Endothelial cell of umbilical vein (primary cell): ENCODE measurements at regions not wholly inside any gene's neighbourhood (a gene's known extent, or its start where the extent isn't known, plus 50 kb on each side); places are given as distances from the start of the nearest gene placed in this dataset.

Experiments used
- BruUV-seq: library from RNA; stranded (reverse); fragments of 400-500 nt; replicated peaks from 2 replicates; lab custom pipeline; 2021; lab: Mats Ljungman, UMichigan
- CTCF ChIA-PET: fragments of 300-600, 350-600 bp; sonication (Branson Sonifier 250); formaldehyde crosslinking; loops from one replicate; lab custom pipeline; 2021; ENCODE audit warnings: antibody characterized with exemption, inconsistent platforms; lab: Charles Lee
- POLR2A ChIA-PET: fragments of 300-600, 350-600 bp; sonication (Branson Sonifier 250); formaldehyde crosslinking; loops from one replicate; lab custom pipeline; 2021; ENCODE audit warnings: antibody characterized with exemption, inconsistent platforms; lab: Charles Lee
- DNase-seq: peaks from one replicate; pipeline ENCODE4 v3.0.0-alpha.2; 2011; ENCODE audit warnings: low read depth, low spot score
- FAIRE-seq: peaks from 2 replicates; lab custom pipeline; 2011; peaks lifted over from hg19 to GRCh38; lab: Jason Lieb, UNC
- H2AFZ ChIP-seq: 2 replicates; pipeline ENCODE4 v1.6.0; 2012; ENCODE audit warnings: low read depth, low read length, control low read depth, inconsistent platforms
- H3K27ac ChIP-seq: 2 replicates; pipeline ENCODE4 v1.5.1; 2011; ENCODE audit warnings: low read depth, mild to moderate bottlenecking, control low read depth, low read length, moderate library complexity; ENCODE audit not compliant: insufficient read depth
- H3K27me3 ChIP-seq, 2 experiments: 2 replicates each; pipeline versions ENCODE4 v1.6.0 to v1.6.1; 2011; ENCODE audit warnings: low read length in 2 of 2, mixed read lengths in 1 of 2; ENCODE audit not compliant: control insufficient read depth in 2 of 2, insufficient read depth in 2 of 2
- H3K36me3 ChIP-seq, 2 experiments: 2 replicates in 1 of 2; 3 replicates in 1 of 2; pipeline ENCODE4 v1.5.1; 2011; ENCODE audit warnings: low read length in 2 of 2, mild to moderate bottlenecking in 1 of 2, moderate library complexity in 1 of 2; ENCODE audit not compliant: control insufficient read depth in 2 of 2, insufficient read depth in 2 of 2; ENCODE audit errors: extremely low read depth in 1 of 2
- H3K4me1 ChIP-seq: 3 replicates; pipeline ENCODE4 v1.5.1; 2011; ENCODE audit warnings: mild to moderate bottlenecking, low read length; ENCODE audit not compliant: control insufficient read depth, insufficient read depth; ENCODE audit errors: extremely low read depth
- H3K4me2 ChIP-seq: 2 replicates; pipeline ENCODE4 v1.6.1; 2011; ENCODE audit warnings: low read length, control low read depth, mixed read lengths; ENCODE audit not compliant: insufficient read depth
- H3K4me3 ChIP-seq, 3 experiments: fragments of 200-600 bp in 1 of 3; sonication (generic), shearing (Covaris generic) in 1 of 3; replicated peaks in 1 of 3; 2 replicates each; pipeline ENCODE4 v1.5.1; 2011 to 2016; ENCODE audit warnings: control low read depth in 3 of 3, low read length in 3 of 3, mild to moderate bottlenecking in 2 of 3, inconsistent platforms in 1 of 3, low read depth in 1 of 3, moderate library complexity in 1 of 3; ENCODE audit not compliant: insufficient read depth in 1 of 3
- H3K79me2 ChIP-seq: 2 replicates; pipeline ENCODE4 v1.6.0; 2012; ENCODE audit warnings: low read length, inconsistent platforms; ENCODE audit not compliant: control insufficient read depth, insufficient read depth
- H3K9ac ChIP-seq: replicated peaks from 2 replicates; pipeline ENCODE3; 2011; ENCODE audit warnings: low read length, control low read depth; ENCODE audit not compliant: insufficient read depth; ENCODE audit errors: extremely low read depth
- H3K9me1 ChIP-seq: replicated peaks from 3 replicates; pipeline ENCODE4 v1.6.0; 2011; ENCODE audit warnings: mild to moderate bottlenecking, low read length; ENCODE audit not compliant: control insufficient read depth, insufficient read depth; ENCODE audit errors: extremely low read depth
- H3K9me3 ChIP-seq: replicated peaks from 2 replicates; pipeline ENCODE4 v1.5.1; 2012; ENCODE audit warnings: low read length, inconsistent platforms; ENCODE audit not compliant: control insufficient read depth, insufficient read depth
- H4K20me1 ChIP-seq: replicated peaks from 2 replicates; pipeline ENCODE3; 2011; ENCODE audit warnings: mild to moderate bottlenecking, low read length; ENCODE audit not compliant: control insufficient read depth, insufficient read depth; ENCODE audit errors: extremely low read depth
- CTCF ChIP-seq, 2 donors: IDR thresholded peaks; 1 replicate in 1 of 2; 2 replicates in 1 of 2; pipeline ENCODE4 v1.5.1; 2011; ENCODE audit warnings: low read length in 2 of 2, mild to moderate bottlenecking in 2 of 2, moderate library complexity in 2 of 2, control low read depth in 1 of 2, inconsistent platforms in 1 of 2, low read depth in 1 of 2; ENCODE audit not compliant: insufficient read depth in 1 of 2; ENCODE audit errors: extremely low read depth in 1 of 2
- EZH2 ChIP-seq: IDR thresholded peaks from 2 replicates; pipeline ENCODE4 v1.6.1; 2012; ENCODE audit warnings: borderline replicate concordance, low read depth, mild to moderate bottlenecking, moderate library complexity, low read length, inconsistent platforms; ENCODE audit not compliant: severe bottlenecking
- FOS ChIP-seq: IDR thresholded peaks from 2 replicates; pipeline ENCODE4 v1.6.1; 2011; ENCODE audit warnings: mild to moderate bottlenecking, low read length, moderate library complexity, borderline replicate concordance; ENCODE audit not compliant: insufficient read depth
- GATA2 ChIP-seq: IDR thresholded peaks from 2 replicates; pipeline ENCODE4 v1.7.0; 2011; ENCODE audit warnings: low read depth, mild to moderate bottlenecking, moderate library complexity, mixed read lengths, low read length; ENCODE audit not compliant: insufficient read length, insufficient read depth
- JUN ChIP-seq: IDR thresholded peaks from 2 replicates; pipeline ENCODE4 v1.6.1; 2011; ENCODE audit warnings: borderline replicate concordance, low read depth; ENCODE audit not compliant: insufficient read length, insufficient read depth
- MAX ChIP-seq: IDR thresholded peaks from 2 replicates; pipeline ENCODE4 v1.6.1; 2011; ENCODE audit not compliant: insufficient read depth, insufficient read length
- MYC ChIP-seq: IDR thresholded peaks from one replicate; pipeline ENCODE4 v1.6.1; 2011; ENCODE audit warnings: mild to moderate bottlenecking, low read depth, low read length
- POLR2A ChIP-seq: IDR thresholded peaks from 2 replicates; pipeline ENCODE4 v1.6.1; 2012; ENCODE audit warnings: low read depth, mild to moderate bottlenecking, control low read depth, low read length
- POLR2AphosphoS5 ChIP-seq: IDR thresholded peaks from 2 replicates; pipeline ENCODE4 v1.6.1; 2012; ENCODE audit warnings: low read depth, mild to moderate bottlenecking, control low read depth, low read length, moderate library complexity; ENCODE audit not compliant: insufficient read depth
- dilution Hi-C: fragments of 300-500 bp; cut with MboI; formaldehyde crosslinking; loops from one replicate; pipeline ENCODE4 v1.15.0; 2019; ENCODE audit warnings: low sequenced_read_pairs; ENCODE audit not compliant: extremely low pct_ligation_motif_present
- intact Hi-C: fragments of 100-400 bp; cut with micrococcal nuclease; formaldehyde crosslinking; loops from one replicate; pipeline ENCODE4 v1.10.0; 2022

- Histone ChIP-seq H3K9me1 (no peaks in the 10 kb centered on the region), H3K9me3 (no peaks in the 10 kb centered on the region), H3K36me3 (no peaks in the 10 kb centered on the region), H2AFZ (no peak overlapping the region), H3K9ac (no peak overlapping the region), H3K4me1 (no peaks in the 10 kb centered on the region), H3K27me3 (no peaks in the 10 kb centered on the region), H3K4me2 (no peak overlapping the region), H3K27ac (no peak overlapping the region), H4K20me1 (no peaks in the 10 kb centered on the region), H3K4me3 (no peak overlapping the region), H3K79me2 (no peaks in the 10 kb centered on the region)
- FAIRE-seq = no peak
- ChIA-PET POLR2A (no interaction called here), CTCF (interaction anchor here (0.9 kb wide), 1 partner anchor 21 kb away, joined by 4 read pairs; no protein-coding TSS in a partner anchor)
- no peak for TF ChIP-seq MYC
- TF ChIP-seq FOS = no peak
- TF ChIP-seq GATA2 = no peak
- TF ChIP-seq MAX = no peak
- no peak for TF ChIP-seq POLR2A
- no peak for TF ChIP-seq EZH2
- TF ChIP-seq JUN = no peak
- TF ChIP-seq CTCF (IDR thresholded peaks at IDR 0.05; ENCODE audit: extremely low read depth in 1 of 2, insufficient read depth in 1 of 2, low read depth in 1 of 2, low read length in 2 of 2) = no peak
- no peak for TF ChIP-seq POLR2AphosphoS5
- no peak for DNase-seq
- dilution Hi-C loops = no loop called here
- BruUV-seq = no TSS peak
- intact Hi-C loops = no loop called here
These were observed 407.9 kb upstream of the CYLC2 start for GRCh38 chr9:102587281-102587680.
